HG02610 (cell line): ENCODE measurements at regions not wholly inside any gene's neighbourhood (a gene's known extent, or its start where the extent isn't known, plus 50 kb on each side); places are given as distances from the start of the nearest gene placed in this dataset.
A peak's percentile ranks its signal among the peaks of the same experiment; 100 is the strongest.

Experiments
- ATAC-seq: cut with Tn5 transposase; IDR thresholded peaks from one replicate; pipeline ENCODE4 v1.9.1; 2021; ENCODE audit warnings: mild to moderate bottlenecking, moderate library complexity; ENCODE audit not compliant: unreplicated experiment

GRCh38 chr1:221940631-221941030, 198.7 kb upstream of the DUSP10 start:
- no peak for ATAC-seq

GRCh38 chr1:221939607-221940006, 197.7 kb upstream of the DUSP10 start:
- peak; percentile 71 for ATAC-seq

GRCh38 chr1:221937155-221937953, 195.5 kb upstream of the DUSP10 start:
- peak; percentile 68 for ATAC-seq

- no peak for ATAC-seq
These were observed 191.9 kb upstream of the DUSP10 start for GRCh38 chr1:221933814-221934213.

GRCh38 chr1:221926441-221926840, 184.6 kb upstream of the DUSP10 start:
- ATAC-seq = no peak

GRCh38 chr1:221925947-221926346, 184.1 kb upstream of the DUSP10 start:
- ATAC-seq = no peak

- no peak for ATAC-seq
These were observed 182.2 kb upstream of the DUSP10 start for GRCh38 chr1:221923929-221924598.

GRCh38 chr1:221921936-221922335, 180.0 kb upstream of the DUSP10 start:
- no peak for ATAC-seq

GRCh38 chr1:221919743-221920142, 177.9 kb upstream of the DUSP10 start:
- no peak for ATAC-seq

- ATAC-seq = no peak
These were observed 177.5 kb upstream of the DUSP10 start for GRCh38 chr1:221919341-221919740.

GRCh38 chr1:221916176-221916575, 174.3 kb upstream of the DUSP10 start:
- ATAC-seq = no peak

- ATAC-seq = no peak
These were observed 173.9 kb upstream of the DUSP10 start for GRCh38 chr1:221915764-221916163.

- no peak for ATAC-seq
These were observed 171.5 kb upstream of the DUSP10 start for GRCh38 chr1:221913351-221913892.

GRCh38 chr1:221912230-221912629, 170.3 kb upstream of the DUSP10 start:
- ATAC-seq = no peak

GRCh38 chr1:221911714-221912113, 169.8 kb upstream of the DUSP10 start:
- peak; percentile 71 for ATAC-seq

GRCh38 chr1:221910222-221910621, 168.3 kb upstream of the DUSP10 start:
- ATAC-seq = no peak

GRCh38 chr1:221908573-221908972, 166.7 kb upstream of the DUSP10 start:
- no peak for ATAC-seq

- ATAC-seq = no peak
These were observed 165.5 kb upstream of the DUSP10 start for GRCh38 chr1:221907166-221907932.

- ATAC-seq = no peak
These were observed 163.9 kb upstream of the DUSP10 start for GRCh38 chr1:221905802-221906201.

GRCh38 chr1:221904319-221904718, 162.4 kb upstream of the DUSP10 start:
- no peak for ATAC-seq

GRCh38 chr1:221903594-221903993, 161.7 kb upstream of the DUSP10 start:
- ATAC-seq = no peak
